Common myeloid progenitor, CD34-positive (primary cell): ENCODE measurements at regions not wholly inside any gene's neighbourhood (a gene's known extent, or its start where the extent isn't known, plus 50 kb on each side); places are given as distances from the start of the nearest gene placed in this dataset.

Source experiments
- CTCF ChIA-PET: fragments of 350-600 bp; sonication (Branson Sonifier 250); formaldehyde crosslinking; loops from one replicate; lab custom pipeline; 2021; ENCODE audit warnings: antibody characterized with exemption; lab: Charles Lee
- POLR2A ChIA-PET: fragments of 350-600 bp; sonication (Branson Sonifier 250); formaldehyde crosslinking; loops from one replicate; lab custom pipeline; 2021; ENCODE audit warnings: antibody characterized with exemption; lab: Charles Lee
- DNase-seq, 3 donors: peaks; one replicate each; pipeline versions ENCODE4 v3.0.0 to v3.0.0-alpha.2; 2013
- H3K27ac ChIP-seq, 2 experiments: 1 replicate in 1 of 2; 2 replicates in 1 of 2; pipeline ENCODE4 v1.7.0; 2013; ENCODE audit warnings: inconsistent platforms in 2 of 2, low read length in 2 of 2, mild to moderate bottlenecking in 2 of 2, low read depth in 1 of 2, moderate library complexity in 1 of 2; ENCODE audit not compliant: severe bottlenecking in 2 of 2, insufficient read depth in 1 of 2, poor library complexity in 1 of 2
- H3K27me3 ChIP-seq, 5 experiments: replicated peaks in 2 of 5; 1 replicate in 3 of 5; 2 replicates in 2 of 5; pipeline versions ENCODE4 v1.6.1 to v1.7.0; 2013; ENCODE audit warnings: low read length in 4 of 5, mild to moderate bottlenecking in 2 of 5, moderate library complexity in 2 of 5, inconsistent platforms in 1 of 5; ENCODE audit not compliant: insufficient read depth in 5 of 5, control insufficient read depth in 4 of 5
- H3K36me3 ChIP-seq, 4 experiments: 1 replicate in 2 of 4; 2 replicates in 2 of 4; pipeline versions ENCODE4 v1.6.1 to v1.7.0; 2013; ENCODE audit warnings: low read length in 3 of 4, control low read depth in 1 of 4, mild to moderate bottlenecking in 1 of 4; ENCODE audit not compliant: control insufficient read depth in 4 of 4, insufficient read depth in 4 of 4
- H3K4me1 ChIP-seq, 4 experiments: 1 replicate in 3 of 4; 2 replicates in 1 of 4; pipeline versions ENCODE4 v1.6.1 to v1.7.1; 2013; ENCODE audit warnings: low read length in 3 of 4, mild to moderate bottlenecking in 3 of 4, control low read depth in 1 of 4, inconsistent platforms in 1 of 4, moderate library complexity in 1 of 4; ENCODE audit not compliant: control insufficient read depth in 4 of 4, insufficient read depth in 4 of 4; ENCODE audit errors: control extremely low read depth in 1 of 4
- H3K4me3 ChIP-seq, 7 experiments: 1 replicate in 4 of 7; 2 replicates in 3 of 7; pipeline versions ENCODE4 v1.5.1 to v1.7.0; 2013; ENCODE audit warnings: mild to moderate bottlenecking in 7 of 7, low read length in 6 of 7, moderate library complexity in 6 of 7, inconsistent platforms in 2 of 7, low read depth in 2 of 7, control low read depth in 1 of 7; ENCODE audit not compliant: insufficient read depth in 4 of 7, control insufficient read depth in 1 of 7; ENCODE audit errors: extremely low read depth in 1 of 7
- H3K9me3 ChIP-seq, 5 experiments: 1 replicate in 4 of 5; 2 replicates in 1 of 5; pipeline versions ENCODE4 v1.6.1 to v1.7.1; 2013; ENCODE audit warnings: low read length in 4 of 5, mild to moderate bottlenecking in 2 of 5, inconsistent platforms in 1 of 5, low read depth in 1 of 5, moderate library complexity in 1 of 5; ENCODE audit not compliant: control insufficient read depth in 4 of 5, insufficient read depth in 2 of 5; ENCODE audit errors: control extremely low read depth in 1 of 5
- WGBS: methylation state at CpG from one replicate; pipeline ENCODE4 v1.1.5; 2013; ENCODE audit not compliant: insufficient coverage; 5-methylcytosine and 5-hydroxymethylcytosine counted together

GRCh38 chr2:15763106-15763821 is 171.6 kb downstream of the DDX1 start:
- Histone ChIP-seq H3K4me1 (peaks cover 0 to 20% (median 8%) of the 10 kb centered on the region in 4 experiments), H3K9me3 (peaks cover 0 to 7% (median 0%) of the 10 kb centered on the region in 5 experiments), H3K36me3 (no peaks in the 10 kb centered on the region), H3K4me3 (no peak overlapping the region), H3K27me3 (no peaks in the 10 kb centered on the region), H3K27ac (no peak overlapping the region)
- ChIA-PET POLR2A (no interaction called here), CTCF (no interaction called here)
- DNase-seq, result no peak
- WGBS, result 97% methylated on average over 18 of the region's 19 CpGs

DNA sequence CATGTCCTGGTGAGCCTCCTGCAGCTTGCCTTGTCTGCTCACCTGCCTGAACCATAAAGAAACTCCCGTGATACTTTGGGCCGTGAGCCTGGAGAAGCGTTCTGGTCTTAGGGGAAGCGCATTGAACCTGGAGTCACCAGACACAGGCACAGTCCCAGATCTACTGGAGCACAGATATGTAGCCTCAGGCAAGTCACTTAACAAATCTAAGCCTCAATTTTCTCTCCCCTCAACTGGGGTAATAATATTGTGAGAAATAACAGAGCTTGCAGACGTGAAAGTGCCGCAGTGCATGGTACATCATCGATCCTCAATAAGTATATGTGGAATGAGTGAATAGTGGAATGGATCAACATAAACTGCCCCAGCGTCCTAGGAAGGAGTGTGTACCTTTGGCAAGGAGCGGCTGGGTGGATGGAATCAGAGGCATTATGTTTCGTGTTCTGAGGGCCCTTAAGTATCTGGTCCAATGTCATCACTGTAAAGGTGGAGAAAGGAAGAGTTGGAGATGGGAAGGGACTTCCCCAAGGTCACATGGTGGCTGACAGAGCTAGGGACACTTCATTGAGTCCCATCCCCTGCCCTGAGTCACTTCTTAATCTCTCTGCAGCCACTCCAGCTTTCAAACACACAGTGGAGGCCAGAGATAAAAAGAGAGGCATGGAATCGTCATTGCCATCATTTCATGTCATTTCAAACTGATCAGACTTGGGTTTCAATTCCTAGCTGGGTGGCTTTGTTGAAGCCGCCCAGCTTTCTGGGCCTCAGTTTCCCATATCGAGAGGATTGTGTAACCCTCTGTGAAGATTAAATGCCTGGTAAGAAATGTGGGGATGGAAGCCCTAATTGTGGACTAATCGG is 172.4 kb downstream of the DDX1 start:
- Histone ChIP-seq H3K27me3 (no peaks in the 10 kb centered on the region), H3K4me1 (peaks cover 0 to 20% (median 8%) of the 10 kb centered on the region in 4 experiments), H3K36me3 (no peaks in the 10 kb centered on the region), H3K9me3 (no peaks in the 10 kb centered on the region), H3K27ac (no peak overlapping the region), H3K4me3 (no peak overlapping the region)
- CTCF ChIA-PET, result no interaction called here
- WGBS, result 100% methylated on average over 14 of the region's 14 CpGs
- DNase-seq, result no peak
- POLR2A ChIA-PET, result interaction anchor here (0.6 kb wide), 1 partner anchor 18 kb away, joined by 3 read pairs; no protein-coding TSS in a partner anchor

- CTCF ChIA-PET, result no interaction called here
Measured at GRCh38 chr2:15764683-15765011, 173.0 kb downstream of the DDX1 start.

DNA sequence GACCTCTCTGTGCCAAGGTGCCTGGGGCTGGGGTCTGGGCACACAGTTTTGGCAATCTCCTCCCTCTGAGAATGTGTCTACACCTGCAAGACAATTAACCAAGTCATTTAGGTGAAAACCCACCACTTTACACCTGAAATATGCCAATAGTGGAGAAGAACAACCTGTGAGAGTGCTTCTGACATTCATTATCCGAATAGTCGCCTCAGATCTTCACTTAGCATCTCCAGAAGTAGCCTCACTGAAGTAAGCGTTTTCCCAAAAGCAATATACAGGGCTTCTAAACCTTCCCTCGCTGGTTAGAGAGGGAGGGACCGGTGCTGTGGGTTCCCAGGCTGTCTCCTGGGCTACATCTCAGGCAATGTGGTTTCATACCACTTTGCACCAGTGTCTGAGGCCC is 173.5 kb downstream of the DDX1 start:
- WGBS, result 100% methylated on average over 1 of the region's 5 CpGs
- Histone ChIP-seq H3K27ac (no peak overlapping the region), H3K9me3 (no peaks in the 10 kb centered on the region), H3K36me3 (no peaks in the 10 kb centered on the region), H3K4me3 (no peak overlapping the region), H3K27me3 (no peaks in the 10 kb centered on the region), H3K4me1 (peaks cover 0 to 19% (median 10%) of the 10 kb centered on the region in 4 experiments)
- CTCF ChIA-PET, result no interaction called here
- no peak for DNase-seq
- POLR2A ChIA-PET, result no interaction called here

More at GRCh38 chr2:15764683-15765011, 173.0 kb downstream of the DDX1 start:
- Histone ChIP-seq H3K9me3 (no peaks in the 10 kb centered on the region), H3K4me3 (no peak overlapping the region), H3K27me3 (no peaks in the 10 kb centered on the region), H3K27ac (no peak overlapping the region), H3K4me1 (peaks cover 0 to 22% (median 10%) of the 10 kb centered on the region in 4 experiments), H3K36me3 (no peaks in the 10 kb centered on the region)
- DNase-seq, result no peak
- POLR2A ChIA-PET, result interaction anchor here (0.6 kb wide), 1 partner anchor 18 kb away, joined by 3 read pairs; no protein-coding TSS in a partner anchor
- WGBS, result 96% methylated on average over 4 of the region's 4 CpGs

DNA sequence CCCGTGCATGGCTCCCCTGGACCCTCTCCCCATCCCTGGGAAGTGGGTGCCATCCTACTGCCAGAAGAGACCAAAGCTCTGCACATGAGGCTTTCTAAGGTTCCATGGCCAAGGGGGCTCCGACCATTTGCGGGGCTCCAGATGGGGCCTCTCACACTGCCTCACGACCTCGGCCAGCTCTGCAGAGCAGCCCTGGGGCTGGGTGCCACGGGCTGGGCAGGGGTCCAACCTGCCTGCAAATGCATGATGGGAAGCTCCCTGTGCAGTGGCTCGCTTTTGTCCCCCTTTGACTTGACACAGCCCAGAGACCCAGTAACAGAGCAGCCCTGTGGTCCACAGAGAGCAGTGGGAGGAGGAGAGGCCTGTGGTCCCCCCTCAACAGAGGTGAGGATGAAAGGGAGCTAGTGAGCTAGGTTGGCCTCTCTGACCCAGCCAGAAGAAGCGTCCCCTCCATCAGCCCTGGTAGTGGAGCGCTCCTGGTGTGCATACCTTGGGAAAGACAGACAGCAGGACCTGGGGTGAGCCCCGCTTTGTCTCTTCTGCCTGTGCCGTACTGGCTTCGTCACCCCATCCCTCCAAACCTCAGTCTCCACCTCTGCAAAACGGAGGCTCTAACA is 174.1 kb downstream of the DDX1 start:
- Histone ChIP-seq H3K27ac (no peak overlapping the region), H3K36me3 (no peaks in the 10 kb centered on the region), H3K4me1 (peaks cover 0 to 13% (median 5%) of the 10 kb centered on the region in 4 experiments), H3K9me3 (no peaks in the 10 kb centered on the region), H3K4me3 (no peak overlapping the region), H3K27me3 (no peaks in the 10 kb centered on the region)
- ChIA-PET POLR2A (no interaction called here), CTCF (no interaction called here)
- WGBS, result 96% methylated on average over 11 of the region's 13 CpGs
- DNase-seq, result no peak

- Histone ChIP-seq H3K27ac (no peak overlapping the region), H3K4me1 (peaks cover 0 to 8% (median 3%) of the 10 kb centered on the region in 4 experiments), H3K4me3 (no peak overlapping the region), H3K36me3 (no peaks in the 10 kb centered on the region), H3K27me3 (no peaks in the 10 kb centered on the region), H3K9me3 (no peaks in the 10 kb centered on the region)
- CTCF ChIA-PET, result no interaction called here
- no peak for DNase-seq
- 100% methylated on average over 6 of the region's 9 CpGs for WGBS
- POLR2A ChIA-PET, result no interaction called here
Measured at GRCh38 chr2:15766303-15766861, 174.0 kb upstream of the MYCN start.
